HG03378 (cell line): ENCODE measurements at regions not wholly inside any gene's neighbourhood (a gene's known extent, or its start where the extent isn't known, plus 50 kb on each side); places are given as distances from the start of the nearest gene placed in this dataset.

Source experiments
- ATAC-seq: cut with Tn5 transposase; IDR thresholded peaks from one replicate; pipeline ENCODE4 v1.9.1; 2021; ENCODE audit warnings: mild to moderate bottlenecking, moderate library complexity; ENCODE audit not compliant: unreplicated experiment

GRCh38 chr1:177589166-177589565 lies 380.7 kb downstream of the SEC16B start:
- ATAC-seq: no peak

GRCh38 chr1:177586429-177586828 lies 383.4 kb downstream of the SEC16B start:
- no peak for ATAC-seq

- no peak for ATAC-seq
These were observed 384.3 kb downstream of the SEC16B start for GRCh38 chr1:177585302-177586220.

- no peak for ATAC-seq
These were observed 396.0 kb downstream of the SEC16B start for GRCh38 chr1:177573901-177574300.

GRCh38 chr1:177571485-177572076 lies 398.3 kb downstream of the SEC16B start:
- ATAC-seq: no peak

GRCh38 chr1:177571076-177571475 lies 398.8 kb downstream of the SEC16B start:
- no peak for ATAC-seq

- ATAC-seq: no peak
These were observed 398.7 kb downstream of the BRINP2 start for GRCh38 chr1:177569476-177569875.

- no peak for ATAC-seq
These were observed 397.9 kb downstream of the BRINP2 start for GRCh38 chr1:177568622-177569021.

GRCh38 chr1:177567393-177567792 lies 396.6 kb downstream of the BRINP2 start:
- no peak for ATAC-seq

- ATAC-seq: no peak
These were observed 395.7 kb downstream of the BRINP2 start for GRCh38 chr1:177566495-177566894.

- no peak for ATAC-seq
These were observed 390.7 kb downstream of the BRINP2 start for GRCh38 chr1:177561436-177561835.

- ATAC-seq: no peak
These were observed 387.6 kb downstream of the BRINP2 start for GRCh38 chr1:177558372-177558771.

GRCh38 chr1:177556163-177556562 lies 385.4 kb downstream of the BRINP2 start:
- no peak for ATAC-seq

GRCh38 chr1:177547200-177547599 lies 376.4 kb downstream of the BRINP2 start:
- no peak for ATAC-seq

- ATAC-seq: no peak
These were observed 375.6 kb downstream of the BRINP2 start for GRCh38 chr1:177546346-177546745.

GRCh38 chr1:177526201-177526600 lies 355.4 kb downstream of the BRINP2 start:
- ATAC-seq: no peak

GRCh38 chr1:177525176-177525575 lies 354.4 kb downstream of the BRINP2 start:
- no peak for ATAC-seq

GRCh38 chr1:177517546-177517945 lies 346.8 kb downstream of the BRINP2 start:
- ATAC-seq: no peak

GRCh38 chr1:177514207-177514606 lies 343.4 kb downstream of the BRINP2 start:
- ATAC-seq: no peak

GRCh38 chr1:177511036-177511435 lies 340.3 kb downstream of the BRINP2 start:
- ATAC-seq: no peak

GRCh38 chr1:177505905-177506590 lies 335.3 kb downstream of the BRINP2 start:
- no peak for ATAC-seq

- no peak for ATAC-seq
These were observed 325.1 kb downstream of the BRINP2 start for GRCh38 chr1:177495878-177496277.
